ENCODE measurements at regions not wholly inside any gene's neighbourhood (a gene's known extent, or its start where the extent isn't known, plus 50 kb on each side); places are given as distances from the start of the nearest gene placed in this dataset.

DNA sequence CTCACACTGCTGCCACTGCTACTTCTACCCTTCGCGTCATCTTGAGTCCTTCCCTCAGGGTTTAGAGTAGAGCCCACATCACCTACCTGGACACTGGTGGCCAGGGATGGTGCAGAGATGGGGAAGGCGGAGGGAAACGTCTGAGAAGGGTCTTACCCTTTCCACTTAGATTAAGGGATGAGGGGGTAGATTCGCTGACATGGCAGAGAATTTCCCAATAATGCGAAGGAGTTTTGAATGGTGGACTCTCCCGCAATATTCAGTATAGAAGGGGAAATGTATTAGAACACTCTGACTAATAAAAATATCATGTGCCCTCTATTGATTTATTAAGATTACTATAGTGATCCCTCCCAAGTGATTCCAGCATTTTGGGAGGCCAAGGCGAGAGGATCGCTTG, 209.5 kb upstream of the KIAA1217 start:
- TF ChIP-seq, protein P1, sequence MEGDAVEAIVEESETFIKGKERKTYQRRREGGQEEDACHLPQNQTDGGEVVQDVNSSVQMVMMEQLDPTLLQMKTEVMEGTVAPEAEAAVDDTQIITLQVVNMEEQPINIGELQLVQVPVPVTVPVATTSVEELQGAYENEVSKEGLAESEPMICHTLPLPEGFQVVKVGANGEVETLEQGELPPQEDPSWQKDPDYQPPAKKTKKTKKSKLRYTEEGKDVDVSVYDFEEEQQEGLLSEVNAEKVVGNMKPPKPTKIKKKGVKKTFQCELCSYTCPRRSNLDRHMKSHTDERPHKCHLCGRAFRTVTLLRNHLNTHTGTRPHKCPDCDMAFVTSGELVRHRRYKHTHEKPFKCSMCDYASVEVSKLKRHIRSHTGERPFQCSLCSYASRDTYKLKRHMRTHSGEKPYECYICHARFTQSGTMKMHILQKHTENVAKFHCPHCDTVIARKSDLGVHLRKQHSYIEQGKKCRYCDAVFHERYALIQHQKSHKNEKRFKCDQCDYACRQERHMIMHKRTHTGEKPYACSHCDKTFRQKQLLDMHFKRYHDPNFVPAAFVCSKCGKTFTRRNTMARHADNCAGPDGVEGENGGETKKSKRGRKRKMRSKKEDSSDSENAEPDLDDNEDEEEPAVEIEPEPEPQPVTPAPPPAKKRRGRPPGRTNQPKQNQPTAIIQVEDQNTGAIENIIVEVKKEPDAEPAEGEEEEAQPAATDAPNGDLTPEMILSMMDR (IDR thresholded peaks at IDR 0.05; ENCODE audit: insufficient read depth, low read depth, low read length) = no peak
- no peak for TF ChIP-seq EZH2 (IDR thresholded peaks at IDR 0.05; ENCODE audit: insufficient read depth, low read length)

Measured in astrocyte (in vitro differentiated cells and primary cell).